ENCODE measurements at regions not wholly inside any gene's neighbourhood (a gene's known extent, or its start where the extent isn't known, plus 50 kb on each side); places are given as distances from the start of the nearest gene placed in this dataset.

- Histone ChIP-seq H3K4me3 (ENCODE audit: low read depth, low read length, poor library complexity, severe bottlenecking) (no peak overlapping the region), H2AFZ (ENCODE audit: low read length) (no peak overlapping the region), H3K4me1 (ENCODE audit: insufficient read depth, low read length, poor library complexity, severe bottlenecking) (no peaks in the 10 kb centered on the region), H4K20me1 (ENCODE audit: insufficient read depth, low read length) (no peaks in the 10 kb centered on the region), H3K9me3 (ENCODE audit: low read length) (no peaks in the 10 kb centered on the region), H3K79me2 (ENCODE audit: insufficient read depth, low read depth, low read length) (no peaks in the 10 kb centered on the region), H3K36me3 (ENCODE audit: insufficient read depth, low read length) (no peaks in the 10 kb centered on the region), H3K9me2 (ENCODE audit: insufficient read depth, low read length) (no peaks in the 10 kb centered on the region), H3K4me2 (ENCODE audit: low read length) (no peak overlapping the region), H3K27ac (ENCODE audit: low read depth, low read length, poor library complexity, severe bottlenecking) (no peak overlapping the region)
- no TSS peak for BruUV-seq (replicated peaks)
- POLR2A ChIA-PET: interaction anchor here (0.7 kb wide), 1 partner anchor 583 kb away, joined by 3 read pairs; no protein-coding TSS in a partner anchor
- CTCF ChIA-PET (ENCODE audit: unreplicated experiment): no interaction called here
- TF ChIP-seq EZH2phosphoT487 (IDR thresholded peaks at IDR 0.05; ENCODE audit: borderline replicate concordance, low read depth, low read length) (no peak), CTCF (conservative IDR thresholded peaks at IDR 0.05; ENCODE audit: low read length) (no peak)
- no peak for DNase-seq (ENCODE audit: low spot score)
- intact Hi-C loops (cut with micrococcal nuclease; ENCODE audit: unreplicated experiment): loop anchor here (1.0 to 2.0 kb wide), 2 partner anchors 285 to 368 kb away; no protein-coding TSS in a partner anchor
Observed at GRCh38 chr2:41413813-41414485, 633.9 kb upstream of the PKDCC start.

GRCh38 chr2:41414486-41415230 lies 633.2 kb upstream of the PKDCC start:
- Histone ChIP-seq H3K4me3 (ENCODE audit: low read depth, low read length, poor library complexity, severe bottlenecking) (no peak overlapping the region), H3K9me2 (ENCODE audit: insufficient read depth, low read length) (no peaks in the 10 kb centered on the region), H2AFZ (ENCODE audit: low read length) (no peak overlapping the region), H3K4me1 (ENCODE audit: insufficient read depth, low read length, poor library complexity, severe bottlenecking) (no peaks in the 10 kb centered on the region), H3K9me3 (ENCODE audit: low read length) (no peaks in the 10 kb centered on the region), H3K36me3 (ENCODE audit: insufficient read depth, low read length) (no peaks in the 10 kb centered on the region), H3K79me2 (ENCODE audit: insufficient read depth, low read depth, low read length) (no peaks in the 10 kb centered on the region), H4K20me1 (ENCODE audit: insufficient read depth, low read length) (no peaks in the 10 kb centered on the region), H3K4me2 (ENCODE audit: low read length) (no peak overlapping the region), H3K27ac (ENCODE audit: low read depth, low read length, poor library complexity, severe bottlenecking) (no peak overlapping the region)
- no TSS peak for BruUV-seq (replicated peaks)
- TF ChIP-seq CTCF (conservative IDR thresholded peaks at IDR 0.05; ENCODE audit: low read length) (peak; percentile 86), EZH2phosphoT487 (IDR thresholded peaks at IDR 0.05; ENCODE audit: borderline replicate concordance, low read depth, low read length) (no peak)
- POLR2A ChIA-PET: interaction anchor here (0.7 kb wide), 1 partner anchor 584 kb away, joined by 3 read pairs; no protein-coding TSS in a partner anchor
- DNase-seq (ENCODE audit: low spot score): peak; percentile 29
- intact Hi-C loops (cut with micrococcal nuclease; ENCODE audit: unreplicated experiment): loop anchor here (1.0 to 2.0 kb wide), 2 partner anchors 284 to 368 kb away; no protein-coding TSS in a partner anchor
- CTCF ChIA-PET (ENCODE audit: unreplicated experiment): no interaction called here

GRCh38 chr2:41417511-41417910 lies 630.3 kb upstream of the PKDCC start:
- BruUV-seq (replicated peaks): no TSS peak
- TF ChIP-seq CTCF (conservative IDR thresholded peaks at IDR 0.05; ENCODE audit: low read length): no peak
- no peak for TF ChIP-seq EZH2phosphoT487 (IDR thresholded peaks at IDR 0.05; ENCODE audit: borderline replicate concordance, low read depth, low read length)
- intact Hi-C loops (cut with micrococcal nuclease; ENCODE audit: unreplicated experiment): no loop called here
- Histone ChIP-seq H2AFZ (ENCODE audit: low read length) (no peak overlapping the region), H3K9me3 (ENCODE audit: low read length) (no peaks in the 10 kb centered on the region), H3K4me1 (ENCODE audit: insufficient read depth, low read length, poor library complexity, severe bottlenecking) (no peaks in the 10 kb centered on the region), H3K27ac (ENCODE audit: low read depth, low read length, poor library complexity, severe bottlenecking) (no peak overlapping the region), H3K79me2 (ENCODE audit: insufficient read depth, low read depth, low read length) (no peaks in the 10 kb centered on the region), H3K36me3 (ENCODE audit: insufficient read depth, low read length) (no peaks in the 10 kb centered on the region), H3K9me2 (ENCODE audit: insufficient read depth, low read length) (no peaks in the 10 kb centered on the region), H3K4me2 (ENCODE audit: low read length) (no peak overlapping the region), H3K4me3 (ENCODE audit: low read depth, low read length, poor library complexity, severe bottlenecking) (no peak overlapping the region), H4K20me1 (ENCODE audit: insufficient read depth, low read length) (no peaks in the 10 kb centered on the region)
- no peak for DNase-seq (ENCODE audit: low spot score)
- ChIA-PET POLR2A (no interaction called here), CTCF (ENCODE audit: unreplicated experiment) (no interaction called here)
